HG03354 (cell line): ENCODE measurements at regions not wholly inside any gene's neighbourhood (a gene's known extent, or its start where the extent isn't known, plus 50 kb on each side); places are given as distances from the start of the nearest gene placed in this dataset.
"Not testable (repeated sequence)": the region's sequence is repeated elsewhere in the genome, so short reads cannot be mapped to it uniquely, and the experiment has no call there.

Source experiments
- ATAC-seq: cut with Tn5 transposase; IDR thresholded peaks from one replicate; pipeline ENCODE4 v1.9.1; 2021; ENCODE audit warnings: mild to moderate bottlenecking; ENCODE audit not compliant: unreplicated experiment, poor library complexity, severe bottlenecking

DNA sequence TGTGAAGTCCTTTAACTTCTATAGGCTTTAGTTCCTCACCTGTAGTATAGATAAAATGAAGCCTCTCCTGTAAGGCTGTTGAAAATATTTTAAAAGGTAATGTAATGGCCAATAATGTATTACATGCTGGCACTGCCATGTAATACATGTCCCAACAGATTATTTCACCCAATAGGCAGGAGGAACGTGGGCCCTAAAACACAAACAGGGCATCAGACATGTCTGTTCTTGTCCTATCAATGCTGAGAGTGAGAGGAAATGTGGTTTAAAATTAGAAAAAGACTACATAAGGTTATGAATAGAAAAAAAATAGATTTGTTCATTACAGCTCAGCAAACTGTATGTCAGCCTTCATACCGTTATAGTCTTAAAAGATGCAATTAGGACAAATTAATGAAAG is 492.7 kb upstream of the DDX18 start:
- no peak for ATAC-seq

DNA sequence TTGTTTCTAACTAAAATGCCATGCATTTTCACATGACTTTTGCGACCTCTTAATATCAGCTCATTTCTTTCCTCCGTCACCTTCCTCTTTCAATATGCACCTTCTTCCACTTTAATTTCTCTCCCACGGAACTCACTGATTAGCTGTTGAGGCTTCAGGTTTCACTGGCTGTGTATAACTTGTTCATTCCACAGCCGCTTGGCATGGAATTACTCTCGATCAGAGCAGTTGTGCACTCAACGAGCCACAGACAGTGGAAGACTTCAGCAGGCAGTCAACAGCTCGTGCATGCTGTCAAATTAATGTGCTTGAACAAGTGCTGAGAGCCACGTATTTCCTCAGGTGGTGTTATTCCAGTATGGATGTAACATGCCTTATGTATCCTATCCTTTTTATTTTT is 491.2 kb upstream of the DDX18 start:
- ATAC-seq: no peak

- no peak for ATAC-seq
Measured at GRCh38 chr2:117330641-117331040, 483.9 kb upstream of the DDX18 start.

DNA sequence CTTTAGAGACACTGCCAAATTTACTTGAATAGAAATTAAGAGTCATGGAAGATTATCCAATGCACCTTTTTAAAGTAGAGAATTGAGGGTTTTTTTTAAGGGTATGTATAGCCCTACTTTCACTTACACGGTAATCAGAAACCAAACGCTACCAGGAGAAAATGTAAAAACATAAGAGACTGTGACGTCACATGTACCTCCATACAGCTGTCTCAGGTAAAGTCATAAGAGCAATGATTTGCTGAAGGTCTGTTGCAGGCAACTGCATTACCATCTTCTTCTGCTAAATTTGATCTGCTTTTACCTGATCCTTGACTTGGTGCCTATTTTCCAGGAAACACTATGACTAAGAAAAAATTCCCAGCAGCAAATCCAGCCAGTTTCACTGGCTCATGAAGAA is 478.5 kb upstream of the DDX18 start:
- ATAC-seq: no peak

DNA sequence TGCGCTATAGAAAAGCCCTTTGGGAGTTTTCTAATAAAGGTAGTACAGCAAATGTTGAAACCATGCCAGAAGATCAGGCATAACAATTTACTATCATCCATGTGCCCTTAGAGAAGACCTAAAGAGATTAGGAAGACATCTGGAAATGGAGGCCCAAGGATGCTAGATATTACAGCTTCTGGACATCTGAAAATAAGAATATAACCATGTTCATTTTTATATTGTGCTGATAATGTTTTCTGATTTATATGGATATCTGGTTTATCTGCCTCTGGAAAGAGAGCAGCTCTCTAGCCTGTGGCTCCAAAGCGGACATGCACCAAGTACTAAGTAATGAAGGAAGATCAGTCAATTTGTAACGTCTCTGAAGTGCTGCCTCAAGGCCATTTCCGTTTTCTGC is 478.0 kb upstream of the DDX18 start:
- no peak for ATAC-seq

DNA sequence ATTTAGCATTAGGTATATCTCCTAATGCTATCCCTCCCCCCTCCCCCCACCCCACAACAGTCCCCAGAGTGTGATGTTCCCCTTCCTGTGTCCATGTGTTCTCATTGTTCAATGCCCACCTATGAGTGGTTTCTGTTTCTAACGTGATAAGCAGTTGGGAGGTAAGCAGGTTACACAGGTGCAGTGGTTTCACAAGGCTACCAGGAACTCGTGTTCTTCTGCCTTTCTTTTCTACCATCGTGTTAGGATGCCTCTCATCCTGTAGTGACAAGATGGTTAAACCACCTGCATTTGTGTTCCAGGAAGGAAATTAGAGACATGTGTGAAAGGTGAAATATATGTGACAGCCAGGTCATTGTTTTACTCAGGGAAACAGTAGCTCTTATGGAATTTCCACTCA is 476.5 kb upstream of the DDX18 start:
- ATAC-seq: not testable (repeated sequence)

DNA sequence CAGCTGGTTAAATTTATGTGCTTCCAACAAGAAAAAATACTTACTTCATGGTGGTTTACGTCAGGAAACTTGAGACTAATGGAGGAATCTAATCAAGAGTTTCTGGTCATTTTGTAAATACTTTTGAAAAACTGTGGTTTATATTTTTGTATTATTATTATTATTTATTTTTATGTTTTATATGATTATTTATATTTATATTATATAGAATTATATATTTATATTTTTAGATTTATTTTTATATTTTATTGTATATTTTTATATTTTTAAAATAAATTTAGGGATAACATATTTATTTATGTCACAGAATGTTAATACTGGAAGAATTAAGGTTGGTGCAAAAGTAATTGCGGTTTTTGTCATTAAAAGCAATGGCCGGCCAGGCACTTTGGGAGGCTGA is 474.5 kb upstream of the DDX18 start:
- ATAC-seq: no peak

DNA sequence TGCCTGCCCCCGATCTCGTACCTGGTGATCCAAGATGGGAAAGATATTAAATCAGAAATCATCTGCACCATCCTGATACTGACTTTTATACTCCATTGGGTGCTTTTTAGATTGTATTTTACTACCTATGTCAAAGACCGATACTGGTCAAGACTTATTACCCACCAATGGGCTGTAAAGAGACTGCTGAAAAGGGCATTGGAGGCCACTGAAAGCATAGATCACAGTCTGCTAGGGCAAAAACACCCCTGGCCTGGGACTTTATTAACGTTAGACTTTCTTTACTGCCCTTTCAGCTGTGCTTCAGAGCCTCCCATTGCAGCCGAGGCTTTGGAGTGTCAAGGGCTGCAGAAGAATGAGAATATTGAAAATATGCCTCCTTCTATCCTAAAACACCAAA is 472.8 kb upstream of the DDX18 start:
- no peak for ATAC-seq

DNA sequence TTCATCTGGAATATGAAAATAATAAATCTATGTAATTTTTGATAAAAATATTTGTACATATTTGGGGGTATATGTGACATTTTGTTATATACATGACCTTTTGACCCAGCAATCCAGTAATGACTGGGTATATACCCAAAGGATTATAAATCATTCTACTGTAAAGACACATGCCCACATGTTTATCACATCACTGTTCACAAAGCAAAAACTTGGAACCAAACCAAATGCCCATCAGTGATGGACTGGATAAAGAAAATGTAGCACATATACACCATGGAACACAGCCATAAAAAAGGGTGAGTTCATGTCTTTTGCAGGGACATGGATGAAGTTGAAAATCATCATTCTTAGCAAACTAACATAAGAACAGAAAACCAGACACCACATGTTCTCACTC is 472.1 kb upstream of the DDX18 start:
- no peak for ATAC-seq

DNA sequence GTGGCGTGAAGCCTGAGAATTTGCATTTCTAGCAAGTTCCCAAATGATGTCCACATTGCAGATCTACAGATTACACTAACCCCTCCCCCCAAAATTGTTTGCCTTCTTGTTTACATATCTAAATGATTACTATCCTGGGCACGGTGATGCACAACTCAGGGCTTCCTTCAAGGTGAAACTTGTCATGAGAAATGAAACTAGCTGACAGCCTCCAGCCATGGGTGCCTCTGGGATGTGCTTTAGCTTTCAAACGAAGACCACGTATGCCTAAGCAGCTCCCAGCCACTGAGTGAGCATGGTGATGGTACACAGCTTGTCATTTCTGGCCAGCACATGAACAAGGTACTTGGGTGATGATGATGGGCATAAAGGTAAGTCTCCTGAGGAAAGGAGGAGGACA is 464.8 kb upstream of the DDX18 start:
- ATAC-seq: no peak

GRCh38 chr2:117351396-117351795 is 463.1 kb upstream of the DDX18 start:
- ATAC-seq: no peak

DNA sequence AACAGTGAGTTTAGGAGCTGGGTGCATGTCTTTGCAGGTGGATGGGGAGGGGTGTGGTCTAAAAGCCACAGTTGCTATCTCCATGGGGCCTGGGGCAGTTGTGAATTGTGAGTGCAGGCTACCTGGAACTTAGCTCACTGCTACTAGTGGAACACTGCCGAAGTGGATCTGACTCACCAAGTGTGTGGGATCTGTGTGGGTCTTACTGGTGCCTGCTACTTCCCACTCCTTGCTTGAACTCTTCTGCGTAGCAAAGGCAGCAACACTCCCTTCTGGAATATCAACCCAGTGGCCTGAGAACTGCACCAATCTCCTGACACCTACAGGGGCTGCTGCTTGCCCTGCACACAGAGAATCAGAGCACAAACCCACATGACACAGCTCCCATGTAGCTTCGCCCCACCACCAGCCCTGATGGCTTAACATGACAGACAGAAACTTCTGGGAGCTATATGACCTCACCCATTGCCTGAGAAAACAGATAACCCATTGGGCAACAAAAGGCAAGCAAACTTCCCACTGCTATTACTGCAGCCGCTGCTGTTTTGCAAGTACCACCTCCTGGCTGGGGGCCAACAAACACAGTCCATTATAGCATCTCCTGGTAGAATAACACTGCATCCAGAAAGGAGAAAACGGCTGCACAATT is 455.1 kb upstream of the DDX18 start:
- no peak for ATAC-seq

DNA sequence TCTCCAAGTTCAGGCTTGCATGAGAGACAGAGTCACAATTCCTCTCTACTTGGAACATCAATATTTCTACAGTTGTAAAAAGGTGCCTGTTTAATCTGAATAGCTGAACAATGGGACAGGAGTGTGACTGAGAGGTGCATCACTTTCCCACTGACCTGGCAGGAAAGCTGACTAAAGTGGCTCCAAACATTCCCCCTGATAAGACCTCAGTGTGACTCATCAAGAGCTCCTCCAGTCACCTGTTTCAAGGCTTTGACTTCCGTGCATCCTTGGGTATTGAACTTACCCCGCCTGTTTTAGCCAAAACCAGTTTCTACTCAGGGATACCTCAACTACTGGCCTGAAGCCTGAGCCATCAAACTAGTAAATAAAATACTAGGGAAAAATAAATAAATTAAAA is 453.9 kb upstream of the DDX18 start:
- no peak for ATAC-seq

DNA sequence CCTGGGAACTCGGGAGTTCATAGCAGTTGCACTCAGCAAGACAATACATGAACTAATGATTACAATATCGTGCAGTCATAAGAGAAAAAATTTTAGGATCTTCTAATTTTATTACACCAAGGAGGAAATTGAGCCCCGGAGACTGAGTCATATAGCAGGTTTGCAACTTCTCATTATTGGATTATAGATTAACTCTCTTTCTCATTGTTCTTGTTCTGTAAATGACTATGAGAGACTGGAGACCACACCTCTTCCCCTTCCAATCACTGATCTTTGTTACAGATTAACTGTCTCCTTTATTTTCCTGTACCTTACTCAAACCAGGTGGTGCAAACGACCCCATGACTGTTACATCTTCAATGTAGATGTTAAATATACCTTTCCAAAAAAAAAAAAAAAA is 435.8 kb upstream of the DDX18 start:
- ATAC-seq: peak; percentile 97

- ATAC-seq: no peak
Measured at GRCh38 chr2:117379928-117380327, 434.6 kb upstream of the DDX18 start.

GRCh38 chr2:117383997-117384396 is 430.5 kb upstream of the DDX18 start:
- not testable (repeated sequence) for ATAC-seq

GRCh38 chr2:117396161-117396560 is 418.3 kb upstream of the DDX18 start:
- no peak for ATAC-seq

DNA sequence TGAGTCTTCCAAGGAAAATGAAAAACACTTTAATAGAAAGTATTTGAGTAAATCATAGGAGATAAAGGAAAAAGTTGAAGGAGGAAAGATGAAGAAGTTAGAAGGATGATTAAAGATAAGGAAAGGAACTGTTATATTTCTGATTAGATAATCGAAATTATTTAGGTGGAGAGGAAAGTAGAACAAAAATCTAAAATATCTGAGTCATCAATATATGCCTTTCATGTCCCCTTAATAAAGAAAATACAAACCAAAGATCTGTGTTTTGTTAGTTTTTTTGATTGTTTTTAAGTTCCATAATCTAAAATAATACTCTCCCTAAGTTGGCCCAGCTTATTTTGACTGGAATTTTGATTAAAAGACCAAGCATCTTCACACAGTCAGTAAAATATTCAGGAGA is 412.9 kb upstream of the DDX18 start:
- no peak for ATAC-seq

DNA sequence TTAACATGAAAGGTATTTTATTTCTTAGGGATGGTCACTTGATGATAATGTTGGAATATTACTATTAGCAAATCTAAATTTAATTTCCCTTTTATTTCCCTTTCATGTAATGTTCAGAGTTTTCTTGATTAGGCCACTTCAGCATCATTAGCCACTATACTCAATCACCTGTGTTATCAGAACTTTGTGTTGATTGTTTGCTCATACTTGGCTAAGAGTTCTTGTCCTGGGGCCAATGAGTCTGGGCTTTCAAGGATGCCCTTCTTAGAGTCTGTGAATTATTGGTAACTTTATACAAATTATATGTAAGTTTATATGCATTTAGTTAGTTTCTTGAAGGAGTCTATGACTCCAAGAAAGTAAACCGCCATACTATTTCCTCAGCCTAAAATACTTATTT is 408.0 kb upstream of the DDX18 start:
- ATAC-seq: no peak

GRCh38 chr2:117407746-117408145 is 406.7 kb upstream of the DDX18 start:
- no peak for ATAC-seq

DNA sequence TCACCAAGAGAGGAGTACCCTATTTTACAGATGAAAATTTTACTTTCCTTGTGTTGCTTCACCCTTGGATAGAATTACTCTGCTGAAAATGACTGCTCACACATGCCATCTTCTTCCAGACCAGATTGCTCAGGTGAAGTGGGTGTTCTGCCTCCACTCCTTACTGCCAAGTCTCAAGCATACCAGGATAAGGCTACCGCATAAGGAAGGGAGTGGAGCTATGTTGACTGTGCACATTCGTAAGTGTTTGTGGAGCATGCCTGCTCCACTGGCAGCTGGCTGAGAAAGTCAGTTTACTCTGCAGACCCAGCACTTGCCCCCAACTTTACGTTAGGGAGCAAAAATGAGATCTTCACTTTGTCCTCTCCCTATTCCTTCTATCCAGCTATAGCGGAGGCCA is 405.0 kb upstream of the DDX18 start:
- no peak for ATAC-seq

- ATAC-seq: no peak
Measured at GRCh38 chr2:117411983-117412382, 402.5 kb upstream of the DDX18 start.
